DND-41 (cell line): ENCODE measurements at regions not wholly inside any gene's neighbourhood (a gene's known extent, or its start where the extent isn't known, plus 50 kb on each side); places are given as distances from the start of the nearest gene placed in this dataset.

Experiments used
- CTCF ChIP-seq: IDR thresholded peaks from 2 replicates; pipeline ENCODE4 v1.5.1; 2012; ENCODE audit warnings: borderline replicate concordance, low read length, moderate library complexity, mild to moderate bottlenecking; ENCODE audit not compliant: poor library complexity, severe bottlenecking; ENCODE audit errors: extremely low read depth
- EZH2 ChIP-seq: IDR thresholded peaks from 3 replicates; pipeline ENCODE4 v1.6.1; 2012; ENCODE audit warnings: borderline replicate concordance, low read depth, mild to moderate bottlenecking, moderate library complexity, low read length, inconsistent platforms; ENCODE audit not compliant: severe bottlenecking

GRCh38 chr5:1666812-1667588 is 132.6 kb downstream of the MRPL36 start:
- no peak for TF ChIP-seq CTCF
- no peak for TF ChIP-seq EZH2
